ENCODE measurements at regions not wholly inside any gene's neighbourhood (a gene's known extent, or its start where the extent isn't known, plus 50 kb on each side); places are given as distances from the start of the nearest gene placed in this dataset.

GRCh38 chr15:69860921-69861320 is 236.8 kb downstream of the TLE3 start:
- no peak for TF ChIP-seq CTCF (IDR thresholded peaks at IDR 0.05)
- TF ChIP-seq POLR2A (IDR thresholded peaks at IDR 0.05), result no peak

All from sigmoid colon (tissue), 3 donors.